DOHH2 (cell line): ENCODE measurements at regions not wholly inside any gene's neighbourhood (a gene's known extent, or its start where the extent isn't known, plus 50 kb on each side); places are given as distances from the start of the nearest gene placed in this dataset.

Experiments
- H3F3A ChIP-seq: fragments of 200-600 bp; sonication (generic), shearing (Covaris generic); 2 replicates; pipeline ENCODE4 v1.6.0; 2016; ENCODE audit warnings: antibody characterized with exemption, mild to moderate bottlenecking; ENCODE audit not compliant: control insufficient read depth, insufficient read depth
- H3K27ac ChIP-seq: fragments of 200-600 bp; sonication (generic); 2 replicates; pipeline ENCODE4 v1.5.1; 2014; ENCODE audit warnings: low read depth, mild to moderate bottlenecking, low read length, moderate library complexity
- H3K27me3 ChIP-seq: fragments of 200-600 bp; sonication (generic); 2 replicates; pipeline ENCODE4 v1.6.1; 2014; ENCODE audit warnings: mild to moderate bottlenecking, low read length, mixed read lengths; ENCODE audit not compliant: control insufficient read depth
- H3K36me3 ChIP-seq: fragments of 200-600 bp; sonication (generic); 2 replicates; pipeline ENCODE4 v1.6.1; 2014; ENCODE audit warnings: mild to moderate bottlenecking, low read length, moderate library complexity, mixed read lengths; ENCODE audit not compliant: control insufficient read depth
- H3K4me1 ChIP-seq: fragments of 200-600 bp; sonication (generic); 2 replicates; pipeline ENCODE4 v1.6.1; 2014; ENCODE audit warnings: mild to moderate bottlenecking, low read length, mixed read lengths; ENCODE audit not compliant: control insufficient read depth
- H3K4me2 ChIP-seq: fragments of 200-600 bp; sonication (generic); 2 replicates; pipeline ENCODE4 v1.6.0; 2014; ENCODE audit warnings: mild to moderate bottlenecking, low read length, moderate library complexity
- H3K4me3 ChIP-seq: fragments of 200-600 bp; sonication (generic); 2 replicates; pipeline ENCODE4 v1.5.1; 2014; ENCODE audit warnings: mild to moderate bottlenecking, low read length, mixed read lengths
- H3K79me2 ChIP-seq: fragments of 200-600 bp; sonication (generic); 2 replicates; pipeline ENCODE4 v1.6.1; 2014; ENCODE audit warnings: mild to moderate bottlenecking, low read length, mixed read lengths; ENCODE audit not compliant: control insufficient read depth
- H3K9me2 ChIP-seq: fragments of 200-600 bp; sonication (generic); replicated peaks from 2 replicates; pipeline ENCODE4 v1.6.1; 2014; ENCODE audit warnings: mild to moderate bottlenecking, low read length, mixed read lengths; ENCODE audit not compliant: control insufficient read depth
- H3K9me3 ChIP-seq: fragments of 200-600 bp; sonication (generic); 2 replicates; pipeline ENCODE4 v1.6.1; 2014; ENCODE audit warnings: antibody characterized with exemption, low read length, mixed read lengths; ENCODE audit not compliant: control insufficient read depth, insufficient read depth
- H4K20me1 ChIP-seq: fragments of 200-600 bp; sonication (generic); 2 replicates; pipeline ENCODE4 v1.6.0; 2014; ENCODE audit warnings: low read depth, mild to moderate bottlenecking, antibody characterized with exemption, low read length, moderate library complexity; ENCODE audit not compliant: control insufficient read depth, insufficient read depth
- CTCF ChIP-seq: fragments of 200-600 bp; sonication (generic); IDR thresholded peaks from one replicate; pipeline ENCODE4 v1.5.1; 2014; ENCODE audit warnings: antibody characterized with exemption, mild to moderate bottlenecking, low read depth, low read length; ENCODE audit not compliant: poor library complexity, severe bottlenecking
- EZH2phosphoT487 ChIP-seq: fragments of 200-600 bp; sonication (generic); IDR thresholded peaks from 2 replicates; pipeline ENCODE4 v1.6.1; 2017; ENCODE audit warnings: borderline replicate concordance, mild to moderate bottlenecking, antibody characterized with exemption, low read length, moderate library complexity, mixed read lengths

DNA sequence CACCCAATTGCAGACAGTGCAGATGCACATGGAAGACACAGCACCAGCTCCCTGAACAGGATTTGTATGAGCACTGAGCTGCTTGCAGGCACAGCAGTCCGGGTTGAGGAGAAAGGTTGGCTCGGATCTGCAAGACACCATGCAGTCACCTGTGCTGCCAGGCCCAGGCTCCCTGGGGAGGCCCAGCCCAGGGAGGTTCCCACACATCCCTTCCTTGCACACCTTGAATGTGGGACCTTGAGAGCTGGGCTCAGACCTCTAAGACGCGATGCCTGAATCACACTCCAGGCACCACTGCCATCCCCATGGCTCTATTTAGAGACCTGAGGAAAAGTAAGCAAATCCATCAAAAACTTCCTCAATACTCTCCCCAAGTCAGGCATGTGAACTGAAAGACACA is 397.7 kb downstream of the TCERG1L start:
- TF ChIP-seq CTCF (no peak), EZH2phosphoT487 (no peak)
- no peaks in the 10 kb centered on the region for H3K4me1 ChIP-seq
- H3K9me3 ChIP-seq, result no peaks in the 10 kb centered on the region; the same call in 1 of the 2 replicates
- no peaks in the 10 kb centered on the region for H4K20me1 ChIP-seq
- H3K27me3 ChIP-seq, result no peaks in the 10 kb centered on the region
- H3K4me3 ChIP-seq, result no peak overlapping the region
- no peak overlapping the region for H3K27ac ChIP-seq
- H3K4me2 ChIP-seq, result no peak overlapping the region
- H3K36me3 ChIP-seq, result no peaks in the 10 kb centered on the region
- H3K9me2 ChIP-seq, result no peaks in the 10 kb centered on the region
- H3F3A ChIP-seq, result no peaks in the 10 kb centered on the region
- no peaks in the 10 kb centered on the region for H3K79me2 ChIP-seq

DNA sequence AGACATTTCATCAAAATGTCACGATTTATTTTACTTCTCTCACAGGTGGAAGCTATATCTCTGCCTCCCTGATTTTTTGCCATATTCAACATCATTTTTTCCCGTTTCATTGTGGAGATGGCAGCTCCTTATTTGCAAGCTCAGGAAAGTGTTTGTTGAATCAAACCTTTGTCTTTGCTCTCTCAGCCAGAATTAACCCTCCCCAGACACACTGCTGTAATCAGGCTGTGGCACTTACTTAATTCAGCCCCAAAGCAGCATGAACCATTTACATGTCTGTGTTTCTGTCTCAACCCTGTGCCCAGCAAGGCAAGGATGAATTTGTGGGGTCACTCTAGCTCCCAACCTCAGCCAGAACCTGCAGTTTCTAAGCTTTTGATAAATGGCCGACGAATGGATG is 397.2 kb downstream of the TCERG1L start:
- Histone ChIP-seq H3K9me3 (no peaks in the 10 kb centered on the region; the same call in 1 of the 2 replicates), H3K27me3 (no peaks in the 10 kb centered on the region), H3K79me2 (no peaks in the 10 kb centered on the region), H3K9me2 (no peaks in the 10 kb centered on the region), H3K36me3 (no peaks in the 10 kb centered on the region), H3K27ac (no peak overlapping the region), H4K20me1 (no peaks in the 10 kb centered on the region), H3K4me3 (no peak overlapping the region), H3K4me1 (no peaks in the 10 kb centered on the region), H3K4me2 (no peak overlapping the region), H3F3A (no peaks in the 10 kb centered on the region)
- TF ChIP-seq EZH2phosphoT487 (no peak), CTCF (no peak)

- no peaks in the 10 kb centered on the region for H3K9me2 ChIP-seq
- TF ChIP-seq CTCF, result no peak
- TF ChIP-seq EZH2phosphoT487, result no peak
- no peaks in the 10 kb centered on the region for H3K27me3 ChIP-seq
- no peak overlapping the region for H3K27ac ChIP-seq
- no peaks in the 10 kb centered on the region; the same call in 1 of the 2 replicates for H3K9me3 ChIP-seq
- H4K20me1 ChIP-seq, result no peaks in the 10 kb centered on the region
- H3K36me3 ChIP-seq, result no peaks in the 10 kb centered on the region
- no peaks in the 10 kb centered on the region for H3K79me2 ChIP-seq
- no peaks in the 10 kb centered on the region for H3K4me1 ChIP-seq
- no peaks in the 10 kb centered on the region for H3F3A ChIP-seq
- no peak overlapping the region for H3K4me3 ChIP-seq
- no peak overlapping the region for H3K4me2 ChIP-seq
These were observed 396.5 kb downstream of the TCERG1L start for GRCh38 chr10:130915065-130915464.

DNA sequence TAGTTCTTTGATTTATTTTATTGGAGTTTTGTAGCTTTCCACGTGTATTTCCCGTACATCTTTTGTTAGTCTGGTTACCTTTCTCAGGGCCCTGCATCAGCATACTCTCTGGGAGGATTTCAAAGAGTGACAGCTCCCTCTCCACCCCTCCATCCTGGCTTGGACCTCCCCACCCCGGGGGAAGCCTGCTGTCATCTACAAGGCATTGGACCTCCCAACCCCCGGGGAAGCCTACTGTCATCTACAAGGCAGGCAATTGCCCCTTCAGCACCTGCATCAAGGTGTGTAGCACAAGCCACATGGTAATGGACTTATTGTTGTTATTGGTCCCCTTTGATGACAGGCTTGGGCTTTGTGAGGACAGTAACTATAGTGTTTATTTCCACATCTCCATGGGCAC is 390.1 kb downstream of the TCERG1L start:
- H3K4me1 ChIP-seq, result no peaks in the 10 kb centered on the region
- H3K27me3 ChIP-seq, result no peaks in the 10 kb centered on the region
- TF ChIP-seq EZH2phosphoT487 (no peak), CTCF (no peak)
- H3F3A ChIP-seq, result no peaks in the 10 kb centered on the region
- H3K79me2 ChIP-seq, result no peaks in the 10 kb centered on the region
- no peaks in the 10 kb centered on the region for H3K9me2 ChIP-seq
- no peaks in the 10 kb centered on the region for H4K20me1 ChIP-seq
- no peaks in the 10 kb centered on the region for H3K36me3 ChIP-seq
- H3K9me3 ChIP-seq, result peaks cover 20% of the 10 kb centered on the region
- H3K4me2 ChIP-seq, result no peak overlapping the region
- no peak overlapping the region for H3K27ac ChIP-seq
- no peak overlapping the region for H3K4me3 ChIP-seq
